ENCODE measurements at regions not wholly inside any gene's neighbourhood (a gene's known extent, or its start where the extent isn't known, plus 50 kb on each side); places are given as distances from the start of the nearest gene placed in this dataset.

DNA sequence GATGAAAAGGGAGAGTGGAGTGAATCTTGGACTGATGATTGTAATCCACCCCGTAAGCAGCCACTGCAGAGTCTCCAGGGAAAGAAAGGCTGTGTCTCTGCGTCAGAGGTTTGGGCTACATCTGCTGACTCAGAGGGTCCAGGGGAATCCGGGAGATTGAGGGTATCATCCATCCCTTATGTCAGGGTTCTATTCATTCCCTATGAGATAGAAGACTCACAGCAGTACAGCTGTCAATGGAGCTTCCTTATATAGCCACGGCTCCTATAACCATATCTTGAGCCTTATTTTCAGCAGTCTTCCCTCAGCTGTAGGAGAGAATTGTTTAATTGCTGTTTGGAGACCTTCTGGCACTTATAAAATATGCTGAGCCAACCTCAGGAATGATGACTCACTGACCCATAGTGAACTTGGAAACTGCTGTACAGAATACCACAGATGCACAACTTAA lies 558.2 kb upstream of the PFKP start:
- TF ChIP-seq CTCF (IDR thresholded peaks at IDR 0.05): no peak
- TF ChIP-seq POLR2A (IDR thresholded peaks at IDR 0.05): no peak

All from right lobe of liver (tissue), 4 donors.